H1 (cell line): ENCODE measurements at regions not wholly inside any gene's neighbourhood (a gene's known extent, or its start where the extent isn't known, plus 50 kb on each side); places are given as distances from the start of the nearest gene placed in this dataset.

Experiments used
- CTCF ChIA-PET: fragments of 300-600 bp; sonication (Branson Sonifier 250); formaldehyde crosslinking; loops from one replicate; lab custom pipeline; 2021; ENCODE audit not compliant: partially characterized antibody; lab: Charles Lee
- POLR2A ChIA-PET: fragments of 300-600 bp; sonication (Branson Sonifier 250); formaldehyde crosslinking; loops from one replicate; lab custom pipeline; 2021; ENCODE audit warnings: inconsistent platforms; ENCODE audit not compliant: partially characterized antibody; lab: Charles Lee
- DNase-seq, 2 experiments: peaks; one replicate each; pipeline versions ENCODE4 v3.0.0 to v3.0.0-alpha.2; 2010 to 2022; ENCODE audit warnings: low spot score in 2 of 2, low read depth in 1 of 2, mixed read lengths in 1 of 2
- FAIRE-seq: peaks from 2 replicates; lab custom pipeline; 2011; peaks lifted over from hg19 to GRCh38; lab: Jason Lieb, UNC
- H2AFZ ChIP-seq: 2 replicates; pipeline ENCODE4 v1.8.1; 2012; ENCODE audit warnings: low read length, inconsistent platforms
- H2AK5ac ChIP-seq: 2 replicates; pipeline ENCODE4 v1.6.1; 2013; ENCODE audit warnings: low read depth, low read length
- H2BK120ac ChIP-seq: replicated peaks from 2 replicates; pipeline ENCODE3; 2013; ENCODE audit warnings: low read depth, low read length, inconsistent platforms
- H2BK12ac ChIP-seq: 2 replicates; pipeline ENCODE4 v1.6.1; 2013; ENCODE audit warnings: low read depth, low read length
- H2BK15ac ChIP-seq: 2 replicates; pipeline ENCODE4 v1.6.1; 2013; ENCODE audit warnings: low read length
- H2BK20ac ChIP-seq: 2 replicates; pipeline ENCODE4 v1.6.1; 2013; ENCODE audit warnings: low read length
- H2BK5ac ChIP-seq: 2 replicates; pipeline ENCODE4 v1.6.1; 2013; ENCODE audit warnings: low read depth, low read length
- H3K14ac ChIP-seq: 2 replicates; pipeline ENCODE4 v1.6.1; 2013; ENCODE audit warnings: inconsistent platforms; ENCODE audit not compliant: insufficient read length
- H3K18ac ChIP-seq: 2 replicates; pipeline ENCODE4 v1.6.1; 2013; ENCODE audit warnings: low read length; ENCODE audit errors: extremely low read depth
- H3K23ac ChIP-seq: 2 replicates; pipeline ENCODE4 v1.6.1; 2013; ENCODE audit warnings: inconsistent platforms; ENCODE audit not compliant: insufficient read length
- H3K23me2 ChIP-seq: 2 replicates; pipeline ENCODE4 v1.6.1; 2013; ENCODE audit warnings: low read depth, low read length
- H3K27ac ChIP-seq: 2 replicates; pipeline ENCODE4 v1.6.1; 2011; ENCODE audit warnings: low read depth, low read length, inconsistent platforms
- H3K27me3 ChIP-seq, 4 experiments: replicated peaks in 1 of 4; 1 replicate in 1 of 4; 2 replicates in 3 of 4; pipeline versions ENCODE4 v1.6.1 to v1.8.1; 2011 to 2013; ENCODE audit warnings: low read length in 3 of 4, mild to moderate bottlenecking in 3 of 4, inconsistent platforms in 2 of 4, mixed read lengths in 2 of 4, moderate library complexity in 1 of 4; ENCODE audit not compliant: control insufficient read depth in 3 of 4, insufficient read depth in 3 of 4; ENCODE audit errors: extremely low read depth in 1 of 4
- H3K36me3 ChIP-seq, 4 experiments: 2 replicates each; pipeline versions ENCODE4 v1.6.1 to v1.8.1; 2011 to 2013; ENCODE audit warnings: mild to moderate bottlenecking in 4 of 4, low read length in 3 of 4, moderate library complexity in 2 of 4, control low read depth in 1 of 4, inconsistent platforms in 1 of 4; ENCODE audit not compliant: insufficient read depth in 4 of 4, control insufficient read depth in 2 of 4
- H3K4ac ChIP-seq: replicated peaks from 2 replicates; pipeline ENCODE3; 2013; ENCODE audit warnings: low read length, low read depth, mixed read lengths, inconsistent platforms; ENCODE audit not compliant: insufficient read length
- H3K4me1 ChIP-seq, 4 experiments: replicated peaks in 1 of 4; 1 replicate in 1 of 4; 2 replicates in 3 of 4; pipeline versions ENCODE4 v1.6.1 to v1.8.1; 2011 to 2013; ENCODE audit warnings: low read length in 3 of 4, inconsistent platforms in 2 of 4, mixed read lengths in 1 of 4; ENCODE audit not compliant: insufficient read depth in 4 of 4, control insufficient read depth in 3 of 4
- H3K4me2 ChIP-seq, 2 experiments: 2 replicates each; pipeline versions ENCODE4 v1.6.1 to v1.8.1; 2011 to 2013; ENCODE audit warnings: low read depth in 2 of 2, low read length in 2 of 2, control low read depth in 1 of 2, inconsistent platforms in 1 of 2, mild to moderate bottlenecking in 1 of 2; ENCODE audit not compliant: insufficient read depth in 1 of 2
- H3K4me3 ChIP-seq, 4 experiments: fragments of 200-600, 300-600 bp in 1 of 4; sonication (generic), shearing (Covaris generic), sonication (Bioruptor Twin) in 1 of 4; 2 replicates each; pipeline versions ENCODE4 v1.5.1 to v1.8.1; 2011 to 2016; ENCODE audit warnings: low read length in 4 of 4, low read depth in 3 of 4, control low read depth in 2 of 4, inconsistent platforms in 2 of 4, mild to moderate bottlenecking in 2 of 4, mixed read lengths in 1 of 4, moderate library complexity in 1 of 4; ENCODE audit not compliant: insufficient read depth in 2 of 4; ENCODE audit errors: extremely low read depth in 1 of 4
- H3K56ac ChIP-seq: replicated peaks from 2 replicates; pipeline ENCODE3; 2013; ENCODE audit warnings: low read depth, mild to moderate bottlenecking, mixed read lengths, low read length, inconsistent platforms; ENCODE audit not compliant: insufficient read length
- H3K79me1 ChIP-seq: 2 replicates; pipeline ENCODE4 v1.6.1; 2013; ENCODE audit warnings: low read depth, low read length, control low read depth
- H3K79me2 ChIP-seq, 2 experiments: 2 replicates each; pipeline versions ENCODE4 v1.6.1 to v1.8.1; 2012 to 2013; ENCODE audit warnings: low read length in 2 of 2, mild to moderate bottlenecking in 2 of 2, inconsistent platforms in 1 of 2; ENCODE audit not compliant: insufficient read depth in 2 of 2, control insufficient read depth in 1 of 2
- H3K9ac ChIP-seq, 4 experiments: replicated peaks in 1 of 4; 1 replicate in 1 of 4; 2 replicates in 3 of 4; pipeline versions ENCODE4 v1.6.1 to v1.8.1; 2011 to 2013; ENCODE audit warnings: low read depth in 3 of 4, low read length in 3 of 4, control low read depth in 2 of 4, mild to moderate bottlenecking in 2 of 4, moderate library complexity in 2 of 4, inconsistent platforms in 1 of 4; ENCODE audit errors: extremely low read depth in 1 of 4
- H3K9me3 ChIP-seq, 2 experiments: 2 replicates each; pipeline versions ENCODE4 v1.6.1 to v1.8.1; 2012 to 2013; ENCODE audit warnings: mild to moderate bottlenecking in 2 of 2, moderate library complexity in 2 of 2, control low read depth in 1 of 2, inconsistent platforms in 1 of 2, low read depth in 1 of 2, low read length in 1 of 2, mixed read lengths in 1 of 2; ENCODE audit not compliant: insufficient read depth in 2 of 2
- H4K20me1 ChIP-seq, 2 experiments: replicated peaks in 1 of 2; 2 replicates each; pipeline versions ENCODE3 to v1.8.1; 2011 to 2013; ENCODE audit warnings: inconsistent platforms in 2 of 2, low read length in 2 of 2, mild to moderate bottlenecking in 1 of 2; ENCODE audit not compliant: insufficient read depth in 2 of 2, control insufficient read depth in 1 of 2
- H4K5ac ChIP-seq: 2 replicates; pipeline ENCODE4 v1.6.1; 2013; ENCODE audit warnings: low read length, low read depth, mixed read lengths, inconsistent platforms; ENCODE audit not compliant: insufficient read length
- H4K8ac ChIP-seq: 2 replicates; pipeline ENCODE4 v1.8.0; 2013; ENCODE audit warnings: mild to moderate bottlenecking, moderate library complexity, low read length, inconsistent platforms; ENCODE audit not compliant: insufficient read depth; ENCODE audit errors: extremely low read depth
- H4K91ac ChIP-seq: replicated peaks from 2 replicates; pipeline ENCODE3; 2013; ENCODE audit warnings: low read length, mixed read lengths, inconsistent platforms; ENCODE audit not compliant: insufficient read length
- CHD1 ChIP-seq: IDR thresholded peaks from 2 replicates; pipeline ENCODE4 v1.6.1; 2012; ENCODE audit warnings: low read depth, low read length, improper control_type of control experiment
- CHD2 ChIP-seq: IDR thresholded peaks from 2 replicates; pipeline ENCODE4 v1.6.1; 2012; ENCODE audit warnings: low read length, improper control_type of control experiment
- JUN ChIP-seq: IDR thresholded peaks from 2 replicates; pipeline ENCODE4 v1.6.1; 2011; ENCODE audit warnings: low read depth, mild to moderate bottlenecking, improper control_type of control experiment, low read length
- KDM4A ChIP-seq: IDR thresholded peaks from one replicate; pipeline ENCODE4 v1.7.1; 2012; ENCODE audit warnings: low read depth, mild to moderate bottlenecking, moderate library complexity, low read length, inconsistent platforms; ENCODE audit not compliant: severe bottlenecking
- POU5F1 ChIP-seq: IDR thresholded peaks from 2 replicates; pipeline ENCODE4 v1.6.1; 2011; ENCODE audit warnings: low read depth, mild to moderate bottlenecking, low read length, moderate library complexity
- SAP30 ChIP-seq: fragments of 300-600 bp; sonication (generic); IDR thresholded peaks from 2 replicates; pipeline ENCODE4 v1.7.1; 2012; ENCODE audit warnings: low read length, moderate library complexity, mild to moderate bottlenecking, inconsistent platforms; ENCODE audit not compliant: insufficient read depth, insufficient replicate concordance
- TBP ChIP-seq: IDR thresholded peaks from 2 replicates; pipeline ENCODE4 v1.6.1; 2011; ENCODE audit warnings: low read depth, low read length, improper control_type of control experiment
- WGBS, 2 experiments: shearing (Covaris generic) in 1 of 2; methylation state at CpG; one replicate each; pipeline versions ENCODE4 v1.1.6 to v1.1.7; 2013 to 2015; ENCODE audit warnings: low lambda C conversion rate in 2 of 2, mixed read lengths in 2 of 2, inconsistent platforms in 1 of 2, low coverage in 1 of 2, missing lambda C conversion rate in 1 of 2; ENCODE audit not compliant: insufficient replicate concordance in 2 of 2, insufficient coverage in 1 of 2, insufficient read length in 1 of 2; ENCODE audit errors: extremely low coverage in 1 of 2, missing lambda C conversion rate in 1 of 2; 5-methylcytosine and 5-hydroxymethylcytosine counted together
- TF ChIP-seq, protein P1 (sequence below): IDR thresholded peaks from 2 replicates; pipeline ENCODE4 v1.6.1; 2011; ENCODE audit warnings: low read length, improper control_type of control experiment

DNA sequence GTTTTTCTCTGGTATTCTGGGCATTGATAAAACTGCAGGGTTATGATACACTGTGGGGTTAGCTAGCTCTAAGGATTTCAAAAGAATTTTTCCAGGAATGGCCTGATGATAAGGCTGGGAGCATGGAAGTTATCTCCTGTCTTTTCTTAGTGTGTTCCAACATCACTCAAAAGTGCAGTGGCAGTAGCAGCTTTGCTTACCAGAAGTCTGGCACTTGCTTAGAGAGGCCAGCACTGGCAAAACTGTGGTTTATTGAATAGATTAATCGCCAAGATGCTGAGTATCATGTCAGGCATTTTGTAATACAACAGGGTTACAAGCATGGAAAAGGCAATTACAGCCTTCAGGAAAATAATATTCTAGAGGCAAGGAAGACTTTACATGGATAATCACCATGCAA is 719.5 kb upstream of the GJE1 start:
- no peaks in the 10 kb centered on the region for H3K36me3 ChIP-seq
- H3K4me2 ChIP-seq, result no peak overlapping the region
- H3K4ac ChIP-seq, result no peak overlapping the region
- 100% methylated on average over 1 of the region's 1 CpG; no CpG with 5 or more reads in 1 of the 2 experiments for WGBS, 2 experiments
- no peaks in the 10 kb centered on the region for H3K79me1 ChIP-seq
- H4K20me1 ChIP-seq, result no peaks in the 10 kb centered on the region
- H4K5ac ChIP-seq, result no peak overlapping the region
- no peak overlapping the region for H2BK12ac ChIP-seq
- no peak overlapping the region for H2AFZ ChIP-seq
- no peaks in the 10 kb centered on the region for H3K79me2 ChIP-seq
- H2BK15ac ChIP-seq, result no peak overlapping the region
- no peak overlapping the region for H3K4me3 ChIP-seq
- H3K23me2 ChIP-seq, result no peaks in the 10 kb centered on the region
- H2BK120ac ChIP-seq, result no peak overlapping the region
- CTCF ChIA-PET, result interaction anchor here (0.8 kb wide), 1 partner anchor 148 kb away, joined by 3 read pairs; no protein-coding TSS in a partner anchor
- no peak overlapping the region for H3K23ac ChIP-seq
- H2BK20ac ChIP-seq, result no peak overlapping the region
- H4K8ac ChIP-seq, result no peak overlapping the region
- no peak overlapping the region for H3K14ac ChIP-seq
- H2AK5ac ChIP-seq, result no peak overlapping the region
- no peaks in the 10 kb centered on the region for H3K4me1 ChIP-seq
- no peaks in the 10 kb centered on the region for H3K27me3 ChIP-seq
- H3K18ac ChIP-seq, result no peak overlapping the region
- DNase-seq (no peak), FAIRE-seq (no peak)
- no peak overlapping the region for H2BK5ac ChIP-seq
- H3K9ac ChIP-seq, result no peak overlapping the region
- no peak overlapping the region for H3K27ac ChIP-seq
- H4K91ac ChIP-seq, result no peak overlapping the region
- peaks cover 13 to 17% of the 10 kb centered on the region in 2 experiments for H3K9me3 ChIP-seq
- POLR2A ChIA-PET, result no interaction called here
- no peak overlapping the region for H3K56ac ChIP-seq
- TF ChIP-seq KDM4A (no peak), JUN (no peak), SAP30 (no peak), TBP (no peak), CHD2 (no peak), POU5F1 (no peak), CHD1 (no peak)
- TF ChIP-seq, protein P1, sequence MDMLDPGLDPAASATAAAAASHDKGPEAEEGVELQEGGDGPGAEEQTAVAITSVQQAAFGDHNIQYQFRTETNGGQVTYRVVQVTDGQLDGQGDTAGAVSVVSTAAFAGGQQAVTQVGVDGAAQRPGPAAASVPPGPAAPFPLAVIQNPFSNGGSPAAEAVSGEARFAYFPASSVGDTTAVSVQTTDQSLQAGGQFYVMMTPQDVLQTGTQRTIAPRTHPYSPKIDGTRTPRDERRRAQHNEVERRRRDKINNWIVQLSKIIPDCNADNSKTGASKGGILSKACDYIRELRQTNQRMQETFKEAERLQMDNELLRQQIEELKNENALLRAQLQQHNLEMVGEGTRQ, result no peak
